Activated CD8-positive, alpha-beta T cell treated with anti-CD3 and anti-CD28 coated beads for 36 hours (primary cell): ENCODE measurements at regions not wholly inside any gene's neighbourhood (a gene's known extent, or its start where the extent isn't known, plus 50 kb on each side); places are given as distances from the start of the nearest gene placed in this dataset.

Source experiments
- ATAC-seq: fragments of 200-7000 bp; cut with Tn5 transposase; one replicate; pipeline ENCODE4 v1.10.0; 2021; ENCODE audit warnings: mild to moderate bottlenecking, moderate library complexity
- CTCF ChIA-PET: fragments of 350-600 bp; sonication (Branson Sonifier 250); formaldehyde crosslinking; loops from one replicate; lab custom pipeline; 2021; ENCODE audit warnings: antibody characterized with exemption; lab: Charles Lee
- POLR2A ChIA-PET: fragments of 350-600 bp; sonication (Branson Sonifier 250); formaldehyde crosslinking; loops from one replicate; lab custom pipeline; 2021; ENCODE audit warnings: antibody characterized with exemption; lab: Charles Lee
- DNase-seq: peaks from one replicate; pipeline ENCODE4 v3.0.0-alpha.2; 2020
- H3K27ac Mint-ChIP-seq: one replicate; pipeline ENCODE4 v1.8.0; 2021; ENCODE audit warnings: mild to moderate bottlenecking, mixed read lengths
- H3K27me3 Mint-ChIP-seq: one replicate; pipeline ENCODE4 v1.8.0; 2021; ENCODE audit warnings: mixed read lengths
- H3K36me3 Mint-ChIP-seq: one replicate; pipeline ENCODE4 v1.8.0; 2021; ENCODE audit warnings: low read depth, mixed read lengths
- H3K4me1 Mint-ChIP-seq: one replicate; pipeline ENCODE4 v1.8.0; 2021; ENCODE audit warnings: low read depth, mixed read lengths
- H3K4me3 Mint-ChIP-seq: one replicate; pipeline ENCODE4 v1.8.0; 2021; ENCODE audit warnings: mild to moderate bottlenecking, moderate library complexity, mixed read lengths
- H3K9me3 Mint-ChIP-seq: one replicate; pipeline ENCODE4 v1.8.0; 2021; ENCODE audit warnings: mixed read lengths
- CTCF ChIP-seq: fragments of 200-600 bp; IDR thresholded peaks from one replicate; pipeline ENCODE4 v1.8.0; 2022; ENCODE audit warnings: antibody characterized with exemption, mild to moderate bottlenecking
- intact Hi-C: fragments of 100-400 bp; cut with micrococcal nuclease; formaldehyde crosslinking; loops from one replicate; pipeline ENCODE4 v1.10.0; 2022

GRCh38 chrX:793216-793770 is 162.7 kb downstream of the SHOX start:
- ChIA-PET CTCF (no interaction called here), POLR2A (no interaction called here)
- Mint-ChIP-seq H3K36me3 (no peaks in the 10 kb centered on the region), H3K4me1 (no peaks in the 10 kb centered on the region), H3K9me3 (no peaks in the 10 kb centered on the region), H3K27ac (no peak overlapping the region), H3K4me3 (no peak overlapping the region), H3K27me3 (peaks cover 15% of the 10 kb centered on the region)
- no peak for ATAC-seq
- no peak for TF ChIP-seq CTCF
- DNase-seq = no peak
- intact Hi-C loops = no loop called here

DNA sequence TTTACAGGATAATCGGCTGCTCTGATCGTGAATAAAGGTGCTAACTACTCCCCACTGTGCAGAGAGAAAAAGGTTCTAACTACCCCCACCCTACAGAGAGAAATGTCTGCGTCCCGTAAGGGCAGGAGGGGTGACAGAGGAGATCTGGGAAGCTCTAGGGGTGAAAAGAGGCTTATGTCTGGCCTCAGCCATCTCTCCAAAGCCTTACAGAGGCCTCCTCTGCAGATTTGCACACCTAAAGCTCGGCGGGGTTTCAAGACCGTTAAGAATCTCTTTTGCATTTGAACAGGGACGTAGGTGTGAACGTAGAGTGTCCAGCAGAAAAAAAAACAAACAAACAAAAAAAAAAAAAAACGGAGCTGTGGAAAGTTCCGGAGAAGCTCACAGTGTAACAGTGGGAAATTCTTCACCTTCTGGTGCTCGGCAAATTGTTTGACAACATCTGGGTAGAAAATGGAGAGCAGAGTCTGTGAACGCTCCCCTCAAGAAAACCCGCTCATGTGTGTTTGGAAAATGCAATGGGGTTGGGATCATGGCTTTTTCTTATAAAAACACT is 161.0 kb downstream of the SHOX start:
- ChIA-PET CTCF (no interaction called here), POLR2A (no interaction called here)
- H3K4me3 Mint-ChIP-seq = no peak overlapping the region
- no peaks in the 10 kb centered on the region for H3K4me1 Mint-ChIP-seq
- DNase-seq (no peak), ATAC-seq (no peak)
- no peak for TF ChIP-seq CTCF
- no peaks in the 10 kb centered on the region for H3K9me3 Mint-ChIP-seq
- no peak overlapping the region for H3K27ac Mint-ChIP-seq
- intact Hi-C loops = no loop called here
- H3K27me3 Mint-ChIP-seq = peaks cover 15% of the 10 kb centered on the region
- no peaks in the 10 kb centered on the region for H3K36me3 Mint-ChIP-seq

- H3K9me3 Mint-ChIP-seq = no peaks in the 10 kb centered on the region
- H3K27me3 Mint-ChIP-seq = peaks cover 15% of the 10 kb centered on the region
- DNase-seq (no peak), ATAC-seq (no peak)
- intact Hi-C loops = no loop called here
- H3K27ac Mint-ChIP-seq = no peak overlapping the region
- no peaks in the 10 kb centered on the region for H3K36me3 Mint-ChIP-seq
- CTCF ChIA-PET = no interaction called here
- POLR2A ChIA-PET = no interaction called here
- no peaks in the 10 kb centered on the region for H3K4me1 Mint-ChIP-seq
- H3K4me3 Mint-ChIP-seq = no peak overlapping the region
- TF ChIP-seq CTCF = no peak
Measured at GRCh38 chrX:790783-791360, 160.3 kb downstream of the SHOX start.

DNA sequence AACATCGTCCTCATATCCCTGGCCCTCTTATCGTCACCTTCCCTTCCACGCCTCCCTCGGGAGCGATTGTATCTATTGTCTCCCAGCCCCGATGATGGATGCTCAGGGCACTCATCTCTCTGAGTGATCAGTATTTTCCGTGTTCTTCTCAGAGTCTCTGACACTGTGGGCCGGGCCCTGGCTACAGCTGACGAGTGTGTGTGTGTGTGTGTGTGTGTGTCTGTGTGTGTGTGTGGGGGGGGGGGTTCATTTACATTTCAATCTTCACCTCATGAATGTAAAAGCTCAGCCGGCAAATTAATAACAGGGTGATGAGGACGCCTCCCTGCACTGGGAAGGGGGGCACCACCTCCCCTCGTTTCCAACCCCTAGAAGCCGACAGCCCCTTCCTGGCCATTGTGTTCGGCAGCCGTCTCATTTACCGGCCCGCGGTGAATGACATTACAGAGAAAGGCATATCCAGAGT is 159.5 kb downstream of the SHOX start:
- Mint-ChIP-seq H3K4me1 (no peaks in the 10 kb centered on the region), H3K27me3 (peaks cover 15% of the 10 kb centered on the region), H3K9me3 (no peaks in the 10 kb centered on the region), H3K36me3 (no peaks in the 10 kb centered on the region), H3K27ac (no peak overlapping the region), H3K4me3 (no peak overlapping the region)
- no peak for DNase-seq
- TF ChIP-seq CTCF = no peak
- no peak for ATAC-seq
- intact Hi-C loops = no loop called here
- ChIA-PET POLR2A (no interaction called here), CTCF (no interaction called here)

- Mint-ChIP-seq H3K4me1 (no peaks in the 10 kb centered on the region), H3K27ac (no peak overlapping the region), H3K27me3 (peaks cover 15% of the 10 kb centered on the region), H3K36me3 (no peaks in the 10 kb centered on the region), H3K4me3 (no peak overlapping the region), H3K9me3 (no peaks in the 10 kb centered on the region)
- intact Hi-C loops = no loop called here
- DNase-seq = no peak
- ChIA-PET POLR2A (no interaction called here), CTCF (no interaction called here)
- no peak for TF ChIP-seq CTCF
- no peak for ATAC-seq
Measured at GRCh38 chrX:789096-789495, 158.5 kb downstream of the SHOX start.
